ENCODE measurements at regions not wholly inside any gene's neighbourhood (a gene's known extent, or its start where the extent isn't known, plus 50 kb on each side); places are given as distances from the start of the nearest gene placed in this dataset.

DNA sequence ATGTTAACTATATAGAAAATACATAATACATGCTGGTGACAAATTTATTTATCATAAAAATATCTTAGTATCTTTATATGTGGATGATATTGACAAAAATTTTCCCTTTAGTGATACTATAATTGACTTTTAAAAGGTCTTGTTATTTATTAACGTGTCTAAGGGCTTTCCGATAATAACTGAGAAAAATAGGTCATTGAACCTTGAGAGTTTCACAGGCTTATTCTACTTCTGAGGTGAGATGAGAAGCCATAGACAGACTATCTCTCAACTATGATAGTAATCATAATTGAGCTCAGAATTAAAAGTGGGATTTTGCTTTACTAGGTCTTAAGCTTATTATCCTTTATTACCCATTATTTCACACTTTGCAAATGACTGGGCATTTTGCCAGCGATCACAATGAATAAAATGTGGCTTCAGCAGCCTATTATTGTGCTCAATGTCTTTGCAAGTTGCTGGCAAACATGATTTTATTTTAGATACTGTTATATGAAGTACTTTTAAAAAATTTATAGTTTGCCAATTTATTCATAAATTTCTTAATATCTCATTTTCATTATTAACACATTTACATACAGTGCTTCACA, 574.5 kb downstream of the ZWINT start:
- intact Hi-C loops (cut with DNase I), result no loop called here
- 80% methylated on average over 3 of the region's 3 CpGs for WGBS

DNA sequence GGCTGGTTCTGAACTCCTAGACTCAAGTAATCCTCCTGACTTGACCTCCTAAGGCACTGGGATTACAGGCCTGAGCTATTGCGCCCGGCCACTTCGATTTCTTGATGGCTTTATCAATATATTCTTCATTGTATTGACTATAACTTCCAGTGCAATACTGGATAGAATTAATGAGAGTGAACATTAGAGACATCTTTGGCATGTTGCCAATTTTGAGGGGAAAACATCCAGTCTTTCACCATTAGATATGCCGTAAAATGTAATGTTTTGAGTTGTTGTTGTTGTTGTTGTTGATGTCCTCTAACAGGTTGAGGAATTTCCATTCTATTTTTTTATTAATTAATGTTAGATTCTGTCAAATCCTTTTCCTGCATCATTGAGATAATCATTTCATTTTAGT, 578.9 kb downstream of the ZWINT start:
- Histone ChIP-seq H3K36me3 (no peaks in the 10 kb centered on the region), H3K27ac (no peak overlapping the region), H3K27me3 (replicated peaks; ENCODE audit: insufficient read depth) (no peaks in the 10 kb centered on the region), H3K4me3 (no peak overlapping the region), H3K9me3 (no peaks in the 10 kb centered on the region), H3K4me1 (replicated peaks) (no peaks in the 10 kb centered on the region)
- DNase-seq (ENCODE audit: low spot score), result no peak
- TF ChIP-seq, protein P1, sequence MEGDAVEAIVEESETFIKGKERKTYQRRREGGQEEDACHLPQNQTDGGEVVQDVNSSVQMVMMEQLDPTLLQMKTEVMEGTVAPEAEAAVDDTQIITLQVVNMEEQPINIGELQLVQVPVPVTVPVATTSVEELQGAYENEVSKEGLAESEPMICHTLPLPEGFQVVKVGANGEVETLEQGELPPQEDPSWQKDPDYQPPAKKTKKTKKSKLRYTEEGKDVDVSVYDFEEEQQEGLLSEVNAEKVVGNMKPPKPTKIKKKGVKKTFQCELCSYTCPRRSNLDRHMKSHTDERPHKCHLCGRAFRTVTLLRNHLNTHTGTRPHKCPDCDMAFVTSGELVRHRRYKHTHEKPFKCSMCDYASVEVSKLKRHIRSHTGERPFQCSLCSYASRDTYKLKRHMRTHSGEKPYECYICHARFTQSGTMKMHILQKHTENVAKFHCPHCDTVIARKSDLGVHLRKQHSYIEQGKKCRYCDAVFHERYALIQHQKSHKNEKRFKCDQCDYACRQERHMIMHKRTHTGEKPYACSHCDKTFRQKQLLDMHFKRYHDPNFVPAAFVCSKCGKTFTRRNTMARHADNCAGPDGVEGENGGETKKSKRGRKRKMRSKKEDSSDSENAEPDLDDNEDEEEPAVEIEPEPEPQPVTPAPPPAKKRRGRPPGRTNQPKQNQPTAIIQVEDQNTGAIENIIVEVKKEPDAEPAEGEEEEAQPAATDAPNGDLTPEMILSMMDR (IDR thresholded peaks at IDR 0.05), result no peak
- TF ChIP-seq POLR2AphosphoS5 (IDR thresholded peaks at IDR 0.05) (no peak), POLR2A (IDR thresholded peaks at IDR 0.05) (no peak)
- WGBS, result 88% methylated on average over 4 of the region's 4 CpGs
- intact Hi-C loops (cut with DNase I), result no loop called here

More for the DNA sequence above, 574.5 kb downstream of the ZWINT start:
- no peaks in the 10 kb centered on the region for H3K9me3 ChIP-seq
- H3K27me3 ChIP-seq (replicated peaks; ENCODE audit: insufficient read depth), result no peaks in the 10 kb centered on the region
- H3K4me3 ChIP-seq, result no peak overlapping the region
- no peak for DNase-seq (ENCODE audit: low spot score)
- no peak for TF ChIP-seq POLR2A (IDR thresholded peaks at IDR 0.05)
- no peak for TF ChIP-seq POLR2AphosphoS5 (IDR thresholded peaks at IDR 0.05)
- TF ChIP-seq, protein P1 (IDR thresholded peaks at IDR 0.05), result no peak
- no peak overlapping the region for H3K27ac ChIP-seq
- H3K36me3 ChIP-seq, result no peaks in the 10 kb centered on the region
- H3K4me1 ChIP-seq (replicated peaks), result no peaks in the 10 kb centered on the region

DNA sequence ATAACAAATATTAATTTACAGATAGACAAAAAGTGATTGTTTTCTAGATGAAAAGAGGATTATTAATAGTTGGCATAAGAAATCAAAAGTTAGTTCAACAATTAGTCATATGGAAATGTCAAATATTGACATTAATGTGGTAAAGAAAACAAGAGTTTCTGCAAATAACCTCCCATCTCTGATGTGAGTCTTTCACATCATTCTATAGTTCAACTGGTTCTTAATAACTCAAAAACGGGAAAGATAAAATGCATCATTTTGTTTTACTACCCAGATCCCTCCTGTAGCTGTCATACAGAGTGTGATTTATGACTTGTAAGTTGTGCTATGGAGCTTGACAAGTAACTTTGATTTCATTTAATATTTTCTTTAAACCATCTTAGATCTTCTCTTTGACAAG, 594.8 kb downstream of the ZWINT start:
- Histone ChIP-seq H3K27me3 (replicated peaks; ENCODE audit: insufficient read depth) (no peaks in the 10 kb centered on the region), H3K27ac (no peak overlapping the region), H3K36me3 (no peaks in the 10 kb centered on the region), H3K4me3 (no peak overlapping the region), H3K9me3 (no peaks in the 10 kb centered on the region), H3K4me1 (replicated peaks) (no peaks in the 10 kb centered on the region)
- no peak for DNase-seq (ENCODE audit: low spot score)
- intact Hi-C loops (cut with DNase I), result no loop called here
- 28% methylated on average over 1 of the region's 1 CpG for WGBS
- TF ChIP-seq POLR2A (IDR thresholded peaks at IDR 0.05) (no peak), POLR2AphosphoS5 (IDR thresholded peaks at IDR 0.05) (no peak)
- TF ChIP-seq, protein P1 (IDR thresholded peaks at IDR 0.05), result no peak

DNA sequence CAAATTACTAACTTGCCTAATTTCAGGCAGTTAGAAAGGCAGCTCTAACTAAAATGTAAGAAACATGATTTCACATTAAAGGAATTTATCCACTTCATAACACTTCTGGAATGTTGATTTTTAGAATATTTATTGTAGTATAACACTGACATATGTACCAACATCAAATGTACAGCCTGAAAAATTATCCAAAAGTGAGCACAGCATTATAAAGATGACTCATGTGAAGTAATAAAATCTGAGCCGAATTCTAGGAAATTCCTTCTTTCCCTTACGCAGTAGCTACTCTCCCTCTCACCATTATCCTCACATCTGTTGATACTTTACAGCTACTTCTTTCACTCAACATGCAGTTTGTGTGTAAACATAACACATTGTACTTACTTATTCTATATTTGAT, 610.6 kb downstream of the ZWINT start:
- H3K4me1 ChIP-seq (replicated peaks), result no peaks in the 10 kb centered on the region
- WGBS, result 56% methylated on average over 2 of the region's 2 CpGs
- intact Hi-C loops (cut with DNase I), result no loop called here
- H3K27me3 ChIP-seq (replicated peaks; ENCODE audit: insufficient read depth), result no peaks in the 10 kb centered on the region
- H3K27ac ChIP-seq, result no peak overlapping the region
- no peaks in the 10 kb centered on the region for H3K36me3 ChIP-seq
- no peak for DNase-seq (ENCODE audit: low spot score)
- no peaks in the 10 kb centered on the region for H3K9me3 ChIP-seq
- TF ChIP-seq, protein P1 (IDR thresholded peaks at IDR 0.05), result no peak
- TF ChIP-seq POLR2A (IDR thresholded peaks at IDR 0.05) (no peak), POLR2AphosphoS5 (IDR thresholded peaks at IDR 0.05) (no peak)
- no peak overlapping the region for H3K4me3 ChIP-seq

DNA sequence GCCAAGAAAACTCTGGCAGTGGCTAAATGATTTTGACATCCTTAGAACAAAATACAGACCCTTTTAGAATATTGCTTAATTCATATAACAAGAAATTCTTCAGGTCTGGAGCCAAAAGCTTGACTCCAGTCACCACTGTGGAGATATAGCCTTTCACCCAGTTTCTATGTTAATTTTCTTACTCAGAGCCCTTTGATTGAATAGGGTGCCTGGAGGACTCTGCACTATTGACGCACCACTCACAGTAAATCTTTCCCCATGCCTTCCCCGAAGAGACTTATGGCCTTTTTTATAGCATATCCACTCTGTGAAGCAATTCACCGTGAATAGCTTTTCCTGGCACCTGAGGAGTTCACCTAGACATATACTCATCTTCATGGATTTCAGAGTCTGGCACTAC, 613.8 kb downstream of the ZWINT start:
- Histone ChIP-seq H3K36me3 (no peaks in the 10 kb centered on the region), H3K27ac (no peak overlapping the region), H3K4me1 (replicated peaks) (no peaks in the 10 kb centered on the region), H3K4me3 (no peak overlapping the region), H3K27me3 (replicated peaks; ENCODE audit: insufficient read depth) (no peaks in the 10 kb centered on the region), H3K9me3 (no peaks in the 10 kb centered on the region)
- intact Hi-C loops (cut with DNase I), result no loop called here
- DNase-seq (ENCODE audit: low spot score), result no peak
- WGBS, result 34% methylated on average over 3 of the region's 3 CpGs
- TF ChIP-seq POLR2A (IDR thresholded peaks at IDR 0.05), result no peak
- TF ChIP-seq, protein P1 (IDR thresholded peaks at IDR 0.05), result no peak
- TF ChIP-seq POLR2AphosphoS5 (IDR thresholded peaks at IDR 0.05), result no peak

Data from prostate gland (tissue), 2 donors.